ENCODE measurements at regions not wholly inside any gene's neighbourhood (a gene's known extent, or its start where the extent isn't known, plus 50 kb on each side); places are given as distances from the start of the nearest gene placed in this dataset.

DNA sequence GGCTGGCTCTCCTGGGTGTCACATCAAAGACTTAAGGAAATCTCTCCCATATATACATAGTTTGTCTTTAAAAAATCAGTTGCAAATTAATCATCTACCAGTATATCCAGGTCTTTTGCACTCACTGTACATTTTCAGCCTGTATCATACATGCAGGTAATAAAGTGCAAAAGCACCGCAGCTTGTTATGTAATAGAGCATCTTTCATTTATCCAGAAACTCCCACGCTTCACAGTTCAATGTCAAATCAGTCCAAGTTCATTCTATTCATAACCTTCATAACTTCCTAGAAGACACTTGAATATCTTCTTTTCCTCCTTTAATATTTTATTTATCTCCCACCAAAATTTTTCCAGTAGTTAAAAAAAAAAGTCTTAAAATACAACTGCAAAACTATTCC lies 89.6 kb upstream of the KCTD1 start:
- in situ Hi-C loops (cut with HindIII; ENCODE audit: low pct_ligation_motif_present, low sequenced_read_pairs), result no loop called here
- H3K4me3 ChIP-seq (ENCODE audit: low read depth, low read length), result no peak overlapping the region
- DNase-seq, result no peak

DNA sequence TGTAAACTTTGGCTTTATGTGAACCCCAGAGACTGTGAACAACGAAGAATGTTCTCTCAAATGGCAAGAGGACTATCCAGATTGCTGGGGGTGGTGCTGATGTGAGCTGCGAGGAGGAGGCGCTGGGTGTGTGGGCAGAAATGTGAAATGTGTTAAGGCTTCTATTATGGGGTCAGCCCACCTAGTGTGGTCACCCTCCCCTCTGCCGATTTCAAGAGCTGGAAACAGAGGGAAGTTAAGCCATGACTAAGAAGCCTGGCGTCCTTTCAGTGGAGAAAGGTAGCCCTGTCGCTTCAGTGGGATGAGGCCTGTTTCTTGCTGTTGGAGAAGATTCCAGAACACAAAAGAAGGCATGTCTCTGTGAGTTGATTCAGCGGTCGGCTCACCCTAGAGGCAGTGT lies 89.0 kb upstream of the KCTD1 start:
- no peak for DNase-seq
- TF ChIP-seq, protein P1, sequence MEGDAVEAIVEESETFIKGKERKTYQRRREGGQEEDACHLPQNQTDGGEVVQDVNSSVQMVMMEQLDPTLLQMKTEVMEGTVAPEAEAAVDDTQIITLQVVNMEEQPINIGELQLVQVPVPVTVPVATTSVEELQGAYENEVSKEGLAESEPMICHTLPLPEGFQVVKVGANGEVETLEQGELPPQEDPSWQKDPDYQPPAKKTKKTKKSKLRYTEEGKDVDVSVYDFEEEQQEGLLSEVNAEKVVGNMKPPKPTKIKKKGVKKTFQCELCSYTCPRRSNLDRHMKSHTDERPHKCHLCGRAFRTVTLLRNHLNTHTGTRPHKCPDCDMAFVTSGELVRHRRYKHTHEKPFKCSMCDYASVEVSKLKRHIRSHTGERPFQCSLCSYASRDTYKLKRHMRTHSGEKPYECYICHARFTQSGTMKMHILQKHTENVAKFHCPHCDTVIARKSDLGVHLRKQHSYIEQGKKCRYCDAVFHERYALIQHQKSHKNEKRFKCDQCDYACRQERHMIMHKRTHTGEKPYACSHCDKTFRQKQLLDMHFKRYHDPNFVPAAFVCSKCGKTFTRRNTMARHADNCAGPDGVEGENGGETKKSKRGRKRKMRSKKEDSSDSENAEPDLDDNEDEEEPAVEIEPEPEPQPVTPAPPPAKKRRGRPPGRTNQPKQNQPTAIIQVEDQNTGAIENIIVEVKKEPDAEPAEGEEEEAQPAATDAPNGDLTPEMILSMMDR (IDR thresholded peaks at IDR 0.05; ENCODE audit: low read depth, low read length, missing control alignments), result no peak
- in situ Hi-C loops (cut with HindIII; ENCODE audit: low pct_ligation_motif_present, low sequenced_read_pairs), result no loop called here
- Histone ChIP-seq H3K27ac (no peak overlapping the region), H3K27me3 (replicated peaks) (peaks cover 3% of the 10 kb centered on the region), H3K4me3 (ENCODE audit: low read depth, low read length) (no peak overlapping the region), H3K36me3 (replicated peaks) (no peaks in the 10 kb centered on the region)

More for the DNA sequence above, 89.6 kb upstream of the KCTD1 start:
- no peaks in the 10 kb centered on the region for H3K36me3 ChIP-seq (replicated peaks)
- TF ChIP-seq, protein P1 (IDR thresholded peaks at IDR 0.05; ENCODE audit: low read depth, low read length, missing control alignments), result no peak
- H3K27me3 ChIP-seq (replicated peaks), result peaks cover 3% of the 10 kb centered on the region
- no peak overlapping the region for H3K27ac ChIP-seq

DNA sequence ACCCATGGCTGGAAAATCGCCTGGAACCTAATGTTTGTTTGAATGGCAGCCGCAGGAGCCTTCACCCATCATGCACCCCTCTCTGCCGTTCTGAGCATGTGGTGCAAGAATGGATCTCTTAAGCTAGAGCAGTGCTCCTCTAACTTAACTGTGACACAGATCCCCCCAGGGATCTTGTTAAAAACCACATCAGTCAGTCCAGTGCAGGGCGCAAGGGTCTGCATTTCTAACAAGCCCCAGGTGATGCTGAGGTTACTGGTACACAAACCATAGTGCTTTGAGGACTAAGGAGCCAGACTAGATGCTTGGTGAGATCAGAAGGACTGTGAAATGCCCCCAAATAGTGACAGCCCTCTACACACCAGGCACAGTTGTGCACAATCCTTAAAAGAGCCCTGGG lies 87.1 kb upstream of the KCTD1 start:
- H3K27me3 ChIP-seq (replicated peaks), result peaks cover 3% of the 10 kb centered on the region
- in situ Hi-C loops (cut with HindIII; ENCODE audit: low pct_ligation_motif_present, low sequenced_read_pairs), result no loop called here
- TF ChIP-seq, protein P1 (IDR thresholded peaks at IDR 0.05; ENCODE audit: low read depth, low read length, missing control alignments), result no peak
- H3K4me3 ChIP-seq (ENCODE audit: low read depth, low read length), result no peak overlapping the region
- H3K27ac ChIP-seq, result no peak overlapping the region
- no peak for DNase-seq
- no peaks in the 10 kb centered on the region for H3K36me3 ChIP-seq (replicated peaks)

DNA sequence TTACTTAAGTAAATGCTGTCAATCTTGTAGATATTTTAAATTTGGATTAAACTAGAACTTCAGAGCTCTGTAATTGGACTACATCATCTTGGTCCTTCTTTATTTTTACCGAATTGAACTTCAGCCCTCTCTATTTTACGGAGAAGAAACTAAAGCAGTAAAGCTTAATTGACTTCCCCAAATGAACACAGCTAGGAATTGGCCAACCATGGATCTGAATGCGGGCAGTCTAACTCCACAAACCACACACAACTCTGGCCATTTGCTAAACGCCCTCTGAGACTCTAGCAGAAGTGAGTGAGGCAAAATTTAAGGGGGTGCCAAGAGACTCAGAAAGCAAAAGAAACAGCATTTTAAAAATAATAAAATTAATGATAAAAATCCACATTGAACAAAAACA lies 86.3 kb upstream of the KCTD1 start:
- TF ChIP-seq, protein P1 (IDR thresholded peaks at IDR 0.05; ENCODE audit: low read depth, low read length, missing control alignments), result no peak
- H3K27ac ChIP-seq, result no peak overlapping the region
- no peaks in the 10 kb centered on the region for H3K36me3 ChIP-seq (replicated peaks)
- H3K4me3 ChIP-seq (ENCODE audit: low read depth, low read length), result no peak overlapping the region
- no peak for DNase-seq
- peaks cover 3% of the 10 kb centered on the region for H3K27me3 ChIP-seq (replicated peaks)
- in situ Hi-C loops (cut with HindIII; ENCODE audit: low pct_ligation_motif_present, low sequenced_read_pairs), result no loop called here

DNA sequence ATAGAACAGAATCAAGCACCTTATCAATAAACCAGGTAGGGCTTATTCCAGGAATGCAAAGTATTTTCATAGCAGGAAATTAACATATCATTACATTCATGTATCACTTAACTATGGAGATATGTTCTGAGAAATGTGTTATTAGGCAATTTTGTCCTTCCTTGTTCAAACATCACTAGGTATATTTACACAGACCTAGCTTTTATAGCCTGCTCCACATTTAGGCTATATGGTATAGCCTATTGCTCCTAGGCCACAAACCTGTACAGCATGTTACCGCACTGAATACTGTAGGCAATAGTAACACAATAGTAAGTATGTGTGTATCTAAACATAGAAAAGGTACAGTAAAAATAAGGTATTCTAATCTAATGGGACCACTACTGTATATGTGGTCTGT lies 82.8 kb upstream of the KCTD1 start:
- TF ChIP-seq, protein P1 (IDR thresholded peaks at IDR 0.05; ENCODE audit: low read depth, low read length, missing control alignments), result no peak
- Histone ChIP-seq H3K27me3 (replicated peaks) (peaks cover 3% of the 10 kb centered on the region), H3K36me3 (replicated peaks) (no peaks in the 10 kb centered on the region), H3K27ac (no peak overlapping the region), H3K4me3 (ENCODE audit: low read depth, low read length) (no peak overlapping the region)
- in situ Hi-C loops (cut with HindIII; ENCODE audit: low pct_ligation_motif_present, low sequenced_read_pairs), result no loop called here
- no peak for DNase-seq

DNA sequence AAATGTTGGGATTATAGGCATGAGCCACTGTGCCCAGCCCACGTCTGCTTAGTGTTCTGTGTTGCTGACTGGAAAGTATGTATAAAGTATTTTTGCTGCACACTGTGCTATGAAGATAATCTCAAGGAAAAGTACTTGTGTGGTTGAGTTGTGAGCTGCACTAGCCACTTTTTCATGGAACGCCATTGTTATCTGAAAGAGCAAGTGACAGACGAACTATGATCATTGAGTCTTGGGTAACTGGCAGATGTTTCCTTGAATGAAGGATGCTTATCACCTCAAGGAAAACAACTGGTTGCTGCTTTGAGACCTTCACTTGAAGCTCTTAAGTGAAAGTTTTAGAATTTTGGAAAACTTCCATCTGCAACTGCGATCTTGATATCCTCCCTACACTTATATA lies 82.2 kb upstream of the KCTD1 start:
- in situ Hi-C loops (cut with HindIII; ENCODE audit: low pct_ligation_motif_present, low sequenced_read_pairs), result no loop called here
- Histone ChIP-seq H3K4me3 (ENCODE audit: low read depth, low read length) (no peak overlapping the region), H3K36me3 (replicated peaks) (no peaks in the 10 kb centered on the region), H3K27ac (no peak overlapping the region), H3K27me3 (replicated peaks) (peaks cover 3% of the 10 kb centered on the region)
- no peak for DNase-seq
- TF ChIP-seq, protein P1 (IDR thresholded peaks at IDR 0.05; ENCODE audit: low read depth, low read length, missing control alignments), result no peak
